DOHH2 (cell line): ENCODE measurements at regions not wholly inside any gene's neighbourhood (a gene's known extent, or its start where the extent isn't known, plus 50 kb on each side); places are given as distances from the start of the nearest gene placed in this dataset.

Experiments
- EZH2phosphoT487 ChIP-seq: fragments of 200-600 bp; sonication (generic); IDR thresholded peaks from 2 replicates; pipeline ENCODE4 v1.6.1; 2017; ENCODE audit warnings: borderline replicate concordance, mild to moderate bottlenecking, antibody characterized with exemption, low read length, moderate library complexity, mixed read lengths
- TF ChIP-seq, protein P1 (sequence below): fragments of 200-600 bp; sonication (generic); IDR thresholded peaks from one replicate; pipeline ENCODE4 v1.5.1; 2014; ENCODE audit warnings: antibody characterized with exemption, mild to moderate bottlenecking, low read depth, low read length; ENCODE audit not compliant: poor library complexity, severe bottlenecking

DNA sequence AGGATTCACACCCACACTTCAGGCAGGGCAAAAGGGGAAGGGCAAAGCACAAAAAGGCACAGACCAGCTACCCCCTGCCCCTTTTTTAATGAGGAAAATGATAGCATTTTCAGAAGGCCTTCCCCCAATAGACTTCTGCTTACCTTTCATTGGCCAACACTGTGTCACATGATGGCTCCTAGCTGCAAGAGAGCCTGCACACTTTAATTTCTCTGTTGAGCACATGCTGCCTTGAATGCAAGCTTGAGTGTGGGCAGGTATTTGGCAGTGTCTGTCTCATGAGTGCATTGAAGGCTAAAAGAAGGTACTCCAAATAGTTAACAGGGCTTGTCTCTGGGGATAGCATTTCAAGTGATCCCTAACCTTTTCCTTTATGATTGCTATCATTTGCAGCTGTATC lies 175.4 kb upstream of the NFE2L3 start:
- TF ChIP-seq, protein P1, sequence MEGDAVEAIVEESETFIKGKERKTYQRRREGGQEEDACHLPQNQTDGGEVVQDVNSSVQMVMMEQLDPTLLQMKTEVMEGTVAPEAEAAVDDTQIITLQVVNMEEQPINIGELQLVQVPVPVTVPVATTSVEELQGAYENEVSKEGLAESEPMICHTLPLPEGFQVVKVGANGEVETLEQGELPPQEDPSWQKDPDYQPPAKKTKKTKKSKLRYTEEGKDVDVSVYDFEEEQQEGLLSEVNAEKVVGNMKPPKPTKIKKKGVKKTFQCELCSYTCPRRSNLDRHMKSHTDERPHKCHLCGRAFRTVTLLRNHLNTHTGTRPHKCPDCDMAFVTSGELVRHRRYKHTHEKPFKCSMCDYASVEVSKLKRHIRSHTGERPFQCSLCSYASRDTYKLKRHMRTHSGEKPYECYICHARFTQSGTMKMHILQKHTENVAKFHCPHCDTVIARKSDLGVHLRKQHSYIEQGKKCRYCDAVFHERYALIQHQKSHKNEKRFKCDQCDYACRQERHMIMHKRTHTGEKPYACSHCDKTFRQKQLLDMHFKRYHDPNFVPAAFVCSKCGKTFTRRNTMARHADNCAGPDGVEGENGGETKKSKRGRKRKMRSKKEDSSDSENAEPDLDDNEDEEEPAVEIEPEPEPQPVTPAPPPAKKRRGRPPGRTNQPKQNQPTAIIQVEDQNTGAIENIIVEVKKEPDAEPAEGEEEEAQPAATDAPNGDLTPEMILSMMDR, result no peak
- TF ChIP-seq EZH2phosphoT487, result no peak
